K562 (cell line): ENCODE measurements at regions not wholly inside any gene's neighbourhood (a gene's known extent, or its start where the extent isn't known, plus 50 kb on each side); places are given as distances from the start of the nearest gene placed in this dataset.

Experiments
- CEBPG ChIP-seq, 3 experiments: fragments of 200-800 bp in 1 of 3; sonication (Bioruptor generic) in 1 of 3; sonication (generic) in 1 of 3; formaldehyde crosslinking in 1 of 3; IDR thresholded peaks in 2 of 3; conservative IDR thresholded peaks in 1 of 3; 2 replicates each; pipeline versions ENCODE4 v1.6.1 to v1.8.0; 2016 to 2022; ENCODE audit warnings: missing compliant biosample characterization in 2 of 3, missing genetic modification characterization in 2 of 3, mild to moderate bottlenecking in 1 of 3, missing genetic modification reagents in 1 of 3
- CHD7 ChIP-seq: fragments of 200-600 bp; sonication (generic); IDR thresholded peaks from one replicate; pipeline ENCODE4 v1.6.1; 2012; ENCODE audit warnings: mild to moderate bottlenecking, low read depth, low read length, inconsistent platforms
- CXXC5 ChIP-seq: fragments of 250-450 bp; sonication (Bioruptor Pico); IDR thresholded peaks from 2 replicates; pipeline ENCODE4 v1.8.0; 2022; ENCODE audit warnings: inconsistent platforms, mild to moderate bottlenecking, moderate library complexity
- ELF4 ChIP-seq: fragments of 450-650 bp; formaldehyde crosslinking; IDR thresholded peaks from 2 replicates; pipeline ENCODE4 v1.4.0; 2022; ENCODE audit warnings: missing genetic modification characterization
- ETS2 ChIP-seq: IDR thresholded peaks from 2 replicates; pipeline ENCODE4 v1.6.1; 2016; ENCODE audit warnings: borderline replicate concordance, missing genetic modification characterization, mild to moderate bottlenecking, moderate library complexity, missing compliant biosample characterization; ENCODE audit not compliant: poor library complexity, severe bottlenecking
- GATA2 ChIP-seq: sonication (generic); formaldehyde crosslinking; IDR thresholded peaks from 2 replicates; pipeline ENCODE4 v1.4.0; 2020; ENCODE audit warnings: mild to moderate bottlenecking, missing genetic modification reagents
- IRF2 ChIP-seq: sonication (generic); formaldehyde crosslinking; IDR thresholded peaks from 2 replicates; pipeline ENCODE4 v1.8.1; 2022; ENCODE audit warnings: mild to moderate bottlenecking, missing genetic modification reagents
- KLF10 ChIP-seq: fragments of 250-450 bp; sonication (Bioruptor Pico); IDR thresholded peaks from 2 replicates; pipeline ENCODE4 v1.6.1; 2021; ENCODE audit warnings: matching md5 sums
- NCOR1 ChIP-seq: fragments of 450-650 bp; IDR thresholded peaks from 2 replicates; pipeline ENCODE4 v1.6.1; 2016; ENCODE audit warnings: mild to moderate bottlenecking, moderate library complexity
- U2AF1 ChIP-seq: fragments of 200-400 bp; formaldehyde crosslinking; optimal IDR thresholded peaks from 2 replicates; pipeline ENCODE3; 2017; ENCODE audit warnings: mild to moderate bottlenecking, low read depth, low read length, moderate library complexity
- ZBTB11 ChIP-seq, 3 experiments: fragments of 200-800 bp in 1 of 3; fragments of 250-450 bp in 1 of 3; fragments of 450-650 bp in 1 of 3; sonication (Bioruptor Pico) in 1 of 3; sonication (Bioruptor generic) in 1 of 3; formaldehyde crosslinking in 1 of 3; IDR thresholded peaks; 2 replicates each; pipeline versions ENCODE4 v1.6.1 to v1.8.0; 2016 to 2022; ENCODE audit warnings: mild to moderate bottlenecking in 2 of 3, missing genetic modification characterization in 2 of 3, missing compliant biosample characterization in 1 of 3, moderate library complexity in 1 of 3
- ZNF146 ChIP-seq: IDR thresholded peaks from one replicate; pipeline ENCODE4 v1.6.1; 2018; ENCODE audit warnings: missing compliant biosample characterization; ENCODE audit not compliant: unreplicated experiment
- ZNF311 ChIP-seq: fragments of 250-450 bp; sonication (Bioruptor Pico); IDR thresholded peaks from 2 replicates; pipeline ENCODE4 v1.4.0; 2020; ENCODE audit warnings: mild to moderate bottlenecking, moderate library complexity
- ZNF347 ChIP-seq: fragments of 450-650 bp; formaldehyde crosslinking; IDR thresholded peaks from 2 replicates; pipeline ENCODE4 v1.4.0; 2020; ENCODE audit warnings: low read depth, mild to moderate bottlenecking, moderate library complexity

GRCh38 chr2:74077636-74078035 is 70.1 kb downstream of the BOLA3 start (continued):
- TF ChIP-seq CHD7 (no peak), CEBPG (CRISPR knock-in tag; IDR thresholded peaks at IDR 0.05) (no peak), CEBPG (tag; conservative IDR thresholded peaks at IDR 0.05 in 1 of 2, IDR thresholded peaks at IDR 0.05 in 1 of 2) (no peak), ZBTB11 (CRISPR knock-in tag; IDR thresholded peaks at IDR 0.05) (no peak), ZNF347 (no peak), KLF10 (no peak), CXXC5 (CRISPR knock-in tag) (peak; percentile 64), ELF4 (CRISPR knock-in tag) (no peak), NCOR1 (peak; percentile 76), U2AF1 (no peak), ZNF146 (CRISPR knock-in tag) (no peak), IRF2 (CRISPR knock-in tag) (no peak), ZNF311 (no peak), ETS2 (no peak), GATA2 (no peak)
